Skeletal muscle cell (primary cell): ENCODE measurements at regions not wholly inside any gene's neighbourhood (a gene's known extent, or its start where the extent isn't known, plus 50 kb on each side); places are given as distances from the start of the nearest gene placed in this dataset.

ENCODE experiments used
- DNase-seq: peaks from one replicate; pipeline ENCODE4 v3.0.0-alpha.2; 2010; ENCODE audit warnings: low read depth
- H3K4me3 ChIP-seq: 2 replicates; pipeline ENCODE4 v1.5.1; 2011; ENCODE audit warnings: low read depth, mild to moderate bottlenecking, control low read depth, low read length, moderate library complexity

DNA sequence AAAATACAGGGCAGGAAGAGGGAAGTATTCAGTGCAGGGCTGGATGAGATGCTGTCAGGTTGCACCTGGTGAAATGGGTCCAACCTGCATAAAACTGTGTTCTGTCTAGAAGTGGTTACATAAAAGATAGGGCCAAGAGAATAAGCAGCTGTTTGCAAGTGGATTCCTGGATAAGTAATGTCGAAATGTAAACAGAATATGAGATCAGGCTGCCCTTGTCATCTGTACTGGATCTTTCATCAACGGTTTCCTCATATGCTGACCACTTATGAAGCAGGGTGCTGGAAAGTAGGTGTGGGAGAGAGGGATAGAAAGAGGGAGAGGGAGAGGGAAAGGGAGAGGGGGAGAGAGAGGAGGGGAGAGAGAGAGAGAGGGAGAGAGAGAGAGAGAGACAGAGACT is 349.8 kb upstream of the CPEB2 start:
- no peak for DNase-seq
- no peak overlapping the region for H3K4me3 ChIP-seq

DNA sequence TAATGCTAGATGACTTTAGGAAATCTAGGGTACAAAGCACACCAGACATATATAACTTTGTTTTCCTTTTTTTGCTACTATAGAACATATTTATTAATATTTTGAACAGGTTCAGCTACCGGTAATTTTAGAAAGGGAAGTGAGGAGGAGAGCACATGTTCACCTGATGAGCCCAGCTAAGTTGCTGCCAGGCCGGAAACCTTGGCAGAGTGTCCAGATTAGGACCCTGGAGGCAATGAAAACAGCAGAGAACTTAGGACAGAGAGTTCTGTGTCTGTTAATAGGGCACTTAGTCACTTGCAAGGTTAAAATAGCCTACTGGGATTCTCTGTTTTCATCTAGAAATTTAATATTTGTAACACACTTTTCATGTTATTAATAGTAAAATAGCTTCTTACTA is 348.9 kb upstream of the CPEB2 start:
- no peak overlapping the region for H3K4me3 ChIP-seq
- DNase-seq = no peak

DNA sequence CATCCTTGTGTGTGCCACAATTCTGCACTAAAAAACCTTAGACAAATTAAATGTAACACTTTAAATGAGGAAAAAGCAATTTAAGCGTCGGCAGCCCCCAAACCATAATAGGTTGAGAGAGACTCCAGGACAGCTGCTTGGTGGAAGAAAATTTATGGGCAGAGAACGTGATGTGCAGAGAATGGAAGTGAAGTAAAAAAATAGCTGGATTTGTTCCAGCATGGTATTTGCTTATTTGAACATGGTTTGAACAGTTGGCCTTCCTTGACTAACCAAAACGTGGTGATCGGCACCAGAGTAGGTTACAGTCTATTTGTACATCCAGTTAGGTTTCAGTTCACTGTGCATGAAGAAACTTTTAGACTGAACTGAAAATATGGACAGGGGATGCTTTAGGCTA is 343.0 kb upstream of the CPEB2 start:
- no peak overlapping the region for H3K4me3 ChIP-seq
- DNase-seq = no peak

DNA sequence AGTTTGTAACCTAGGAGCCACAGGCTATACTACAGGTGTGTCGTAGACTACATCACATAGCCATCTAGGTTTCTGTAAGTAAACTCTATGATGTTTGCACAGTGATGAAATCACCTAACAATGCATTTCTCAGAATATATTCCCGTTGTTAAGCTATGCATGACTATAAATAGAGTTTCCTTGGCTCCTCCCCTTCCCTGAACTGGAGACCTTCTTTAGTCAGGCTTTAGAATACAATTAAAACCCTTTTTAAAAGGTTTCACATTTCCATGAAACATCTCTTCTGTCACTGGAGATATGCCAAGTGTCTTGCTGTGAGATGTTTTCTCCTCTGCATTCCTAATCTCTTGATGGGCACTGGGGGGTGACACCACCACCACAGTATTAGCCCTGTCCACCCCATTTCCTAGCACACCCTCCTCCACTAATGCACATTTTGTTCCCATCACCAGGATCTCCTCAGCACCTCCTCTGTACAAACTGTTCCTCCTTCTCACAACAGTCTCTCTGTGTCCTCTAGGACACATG is 334.6 kb upstream of the CPEB2 start:
- no peak overlapping the region for H3K4me3 ChIP-seq
- DNase-seq = peak; percentile 59

DNA sequence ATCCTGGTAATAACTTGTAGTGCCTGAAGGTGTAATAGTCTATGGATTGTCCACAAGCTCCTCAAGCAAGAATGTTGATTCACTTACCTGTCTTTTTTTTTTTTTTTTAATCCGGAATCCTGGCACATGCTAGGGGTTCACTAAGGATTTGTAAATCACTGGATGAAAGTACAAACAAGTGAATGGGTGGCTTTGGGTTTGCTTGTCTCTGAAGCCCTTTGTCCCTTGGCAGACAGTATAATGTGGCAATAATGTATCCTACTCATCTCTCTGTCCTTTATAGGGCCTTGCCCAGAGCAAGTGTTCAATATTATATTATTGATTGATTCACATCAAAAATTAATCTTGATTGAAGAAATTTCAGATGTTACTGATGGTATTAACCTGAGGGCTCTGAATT is 334.0 kb upstream of the CPEB2 start:
- no peak overlapping the region for H3K4me3 ChIP-seq
- DNase-seq = no peak

DNA sequence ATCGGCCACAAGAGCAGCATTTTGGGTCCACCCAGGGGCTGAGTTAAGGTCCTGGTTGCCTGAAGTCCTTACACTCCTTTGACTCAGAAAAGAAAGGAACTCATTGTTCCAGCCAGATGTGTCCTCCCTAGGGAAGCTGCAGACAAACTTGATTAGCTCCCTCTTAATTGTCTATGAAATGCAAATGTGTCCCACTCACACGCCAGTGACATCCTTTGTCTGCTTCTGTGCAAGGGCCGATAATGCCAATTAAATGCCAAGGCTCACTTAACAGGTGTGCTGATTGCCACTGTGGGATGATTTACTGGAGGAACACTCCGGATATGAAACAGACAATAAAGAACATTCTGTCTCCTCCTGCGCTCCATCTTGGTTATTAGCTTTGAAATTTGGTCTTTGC is 332.9 kb upstream of the CPEB2 start:
- DNase-seq = no peak

DNA sequence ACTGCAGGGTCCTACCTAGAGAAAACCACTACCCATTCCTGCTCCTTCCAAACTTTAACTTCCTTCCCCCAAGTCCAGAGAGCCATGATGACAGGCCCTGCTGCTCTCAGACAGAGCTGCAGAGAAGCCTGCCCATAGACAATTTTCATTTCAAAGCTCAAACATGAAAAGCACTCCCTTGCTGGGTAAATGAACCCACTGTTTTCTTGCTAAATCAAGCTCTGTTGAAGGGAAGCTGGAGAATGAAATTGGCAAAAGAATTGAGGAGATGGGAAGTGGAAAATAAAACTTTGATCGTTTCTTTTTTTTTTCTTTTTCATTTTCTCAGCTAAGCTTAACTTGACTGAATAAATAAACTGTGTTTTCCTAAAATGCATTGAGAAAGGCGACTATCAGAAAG is 331.1 kb upstream of the CPEB2 start:
- no peak overlapping the region for H3K4me3 ChIP-seq
- no peak for DNase-seq

More for the DNA sequence above, 332.9 kb upstream of the CPEB2 start:
- no peak overlapping the region for H3K4me3 ChIP-seq

DNA sequence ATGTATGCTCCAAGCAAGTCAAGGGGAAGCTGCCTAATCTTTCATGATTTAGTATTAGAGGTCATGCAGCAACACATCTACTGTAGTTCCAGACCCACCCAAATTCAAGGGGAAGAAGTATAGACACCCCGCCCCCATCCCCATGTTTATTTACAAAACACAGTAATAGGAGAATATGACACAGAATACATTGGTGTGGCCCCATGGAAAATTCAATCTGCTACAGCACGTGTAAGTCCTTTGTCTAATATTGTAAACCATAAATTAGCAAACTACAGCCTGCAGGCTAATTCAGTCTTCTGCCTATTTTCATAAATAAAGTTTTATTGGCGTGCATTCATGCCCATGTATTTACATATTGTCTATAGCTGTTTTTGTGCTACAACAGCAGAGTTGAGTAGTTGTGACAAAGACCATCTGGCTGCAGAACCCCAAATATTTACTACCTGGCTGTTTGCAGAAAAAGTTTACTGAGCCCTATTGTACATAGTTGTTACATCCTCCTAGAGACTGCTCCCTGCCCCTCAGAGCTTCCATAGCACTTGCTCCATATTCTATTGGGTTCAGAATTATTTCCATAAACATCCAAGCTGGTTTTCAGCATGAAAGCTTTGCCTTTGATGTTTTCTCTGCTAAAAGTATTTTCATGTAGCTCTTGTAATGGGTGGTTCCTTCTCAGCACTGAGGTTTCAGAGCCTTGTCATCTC is 326.8 kb upstream of the CPEB2 start:
- no peak overlapping the region for H3K4me3 ChIP-seq
- DNase-seq = no peak

DNA sequence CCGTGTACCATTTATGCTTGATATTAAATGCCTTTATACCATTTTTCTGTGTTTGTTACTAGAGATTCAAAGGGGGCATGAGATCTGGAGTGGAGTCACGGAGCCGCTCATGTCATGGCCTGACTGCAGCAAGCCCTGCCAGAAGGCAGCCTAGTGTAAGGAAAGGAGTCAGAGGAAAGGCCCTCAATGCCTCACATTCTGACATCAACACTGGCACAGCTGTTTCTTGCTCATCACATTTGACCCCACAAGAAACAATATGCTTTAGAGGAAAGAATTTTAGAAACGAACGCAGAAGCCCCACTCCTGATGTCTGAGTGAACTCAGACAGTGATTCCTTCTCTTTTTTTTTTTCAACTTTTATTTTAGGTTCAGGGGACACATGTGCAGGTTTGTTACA is 322.4 kb upstream of the CPEB2 start:
- H3K4me3 ChIP-seq = no peak overlapping the region
- no peak for DNase-seq

DNA sequence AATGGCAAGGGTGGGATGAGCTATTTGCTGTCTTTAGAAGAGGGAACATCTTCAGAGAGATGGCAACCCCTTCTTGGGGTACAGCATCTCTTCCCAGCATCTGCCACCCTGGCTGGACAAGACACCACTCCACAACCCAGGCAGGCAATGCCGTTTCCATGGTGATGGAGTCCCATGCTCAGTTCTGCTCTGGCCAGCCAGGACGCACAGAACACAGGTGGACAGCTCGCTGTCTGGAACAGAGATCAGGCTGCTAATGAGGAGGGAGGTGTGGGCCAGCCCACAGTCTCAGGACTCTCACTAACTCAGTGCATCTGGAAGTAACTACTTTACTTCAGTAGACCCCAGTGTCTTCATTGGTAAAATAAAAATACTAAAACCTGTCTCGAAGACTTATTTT is 321.0 kb upstream of the CPEB2 start:
- DNase-seq = no peak
- no peak overlapping the region for H3K4me3 ChIP-seq

DNA sequence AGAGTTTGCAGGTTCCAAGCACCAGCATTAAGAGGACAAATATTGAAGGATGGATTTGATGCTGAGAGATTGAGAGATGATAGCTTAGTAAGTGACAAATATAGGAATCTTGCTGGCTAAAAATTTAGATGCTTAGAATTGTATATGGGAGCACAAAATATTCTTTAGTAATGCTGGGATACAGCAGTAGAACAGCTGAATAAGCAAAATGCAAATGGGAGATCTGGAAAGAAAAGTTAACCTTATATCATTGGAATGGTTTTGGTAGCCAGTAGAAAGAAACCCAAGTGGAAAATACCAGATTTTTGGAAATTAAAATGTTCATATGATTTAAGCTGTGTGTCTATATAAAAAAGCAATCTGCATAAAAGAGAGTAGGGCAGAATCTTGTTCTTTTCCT is 308.6 kb upstream of the CPEB2 start:
- no peak overlapping the region for H3K4me3 ChIP-seq
- DNase-seq = no peak

DNA sequence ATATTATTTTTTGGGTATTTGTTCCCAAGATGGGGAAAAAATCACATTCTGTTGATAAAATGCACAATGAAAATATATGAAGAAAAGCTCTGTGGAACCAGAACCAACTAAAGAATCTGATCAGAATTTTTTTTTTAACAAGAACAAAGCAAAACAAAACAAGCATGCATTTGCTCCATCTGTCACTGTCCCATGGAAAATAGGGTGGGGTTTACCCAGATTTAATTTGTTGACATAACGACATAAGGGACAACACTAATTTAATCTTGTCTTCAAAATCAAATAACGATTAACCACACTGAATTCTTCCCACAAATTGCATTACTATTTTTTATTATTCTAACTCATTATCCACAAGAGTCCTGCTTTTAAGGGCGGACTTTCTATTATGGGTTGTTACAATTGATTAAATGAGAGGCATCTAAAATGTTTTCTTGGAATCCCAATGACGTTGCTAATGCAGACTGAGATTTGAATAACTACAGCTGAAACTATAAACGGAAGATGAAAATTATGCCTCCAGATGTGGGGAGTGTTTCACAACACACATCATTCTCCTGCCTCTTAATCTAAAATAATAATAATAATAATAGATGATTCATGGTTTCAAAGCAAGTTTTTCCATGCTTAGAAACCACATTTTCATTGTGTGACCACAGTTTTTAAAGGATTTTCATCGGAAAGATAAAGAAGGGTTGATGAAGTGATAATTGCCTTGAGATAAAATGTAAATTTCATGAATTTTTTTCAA is 307.0 kb upstream of the CPEB2 start:
- DNase-seq = no peak
- H3K4me3 ChIP-seq = no peak overlapping the region

DNA sequence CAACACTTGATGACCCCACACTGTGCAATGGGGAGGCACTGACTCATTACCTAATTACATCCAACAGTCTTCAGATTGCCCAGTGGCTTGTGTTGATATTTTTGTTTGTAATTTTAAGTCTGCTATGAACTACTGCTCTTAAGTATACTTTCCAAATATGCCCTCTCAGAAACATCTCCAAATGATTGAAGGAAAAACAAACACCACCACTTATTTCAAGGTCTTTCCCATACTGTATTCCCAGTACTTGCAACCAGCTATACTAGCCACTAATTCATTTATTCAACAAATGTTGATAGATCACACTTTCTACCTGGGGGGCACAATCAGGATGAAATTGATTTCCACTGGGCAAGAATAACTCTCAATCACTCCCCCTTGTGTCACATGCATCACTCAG is 302.2 kb upstream of the CPEB2 start:
- DNase-seq = no peak
- H3K4me3 ChIP-seq = no peak overlapping the region

DNA sequence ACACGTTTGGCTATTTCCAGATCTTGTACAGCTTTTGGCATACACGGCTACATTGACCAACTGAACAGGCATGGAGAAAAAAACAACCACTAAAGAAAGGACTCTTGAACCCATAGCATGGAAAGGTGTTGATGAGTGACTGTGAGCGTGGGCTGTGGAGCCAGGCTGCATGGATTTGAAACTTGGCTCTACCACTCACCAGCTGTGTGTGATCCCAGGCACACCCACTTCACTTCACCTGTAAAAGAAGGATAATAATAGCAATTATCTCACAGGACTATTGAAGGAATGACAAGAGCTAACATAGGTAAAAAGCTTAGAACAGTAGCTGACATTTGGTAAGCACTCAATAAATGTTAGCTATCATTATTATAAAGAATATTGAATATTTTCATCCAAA is 301.7 kb upstream of the CPEB2 start:
- H3K4me3 ChIP-seq = no peak overlapping the region
- DNase-seq = no peak

DNA sequence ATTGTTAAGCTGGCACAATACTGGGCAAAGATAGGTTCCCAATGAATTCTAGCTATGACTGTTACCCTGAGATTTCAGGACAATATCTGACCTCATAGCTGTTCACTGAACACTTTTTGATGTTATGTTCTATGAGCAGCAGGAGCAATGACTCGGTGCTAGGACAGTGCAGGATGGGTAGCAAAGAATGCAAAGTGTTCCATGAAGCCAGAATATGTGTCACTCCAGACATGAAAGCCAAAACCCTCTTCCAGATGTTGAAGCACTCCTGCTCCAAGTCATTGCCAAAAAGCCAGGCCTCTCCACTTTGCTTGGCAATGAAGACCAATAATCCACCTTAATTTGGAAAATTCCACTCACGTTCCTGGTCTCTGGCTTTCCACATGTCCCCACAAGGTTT is 300.9 kb upstream of the CPEB2 start:
- no peak overlapping the region for H3K4me3 ChIP-seq
- DNase-seq = no peak

DNA sequence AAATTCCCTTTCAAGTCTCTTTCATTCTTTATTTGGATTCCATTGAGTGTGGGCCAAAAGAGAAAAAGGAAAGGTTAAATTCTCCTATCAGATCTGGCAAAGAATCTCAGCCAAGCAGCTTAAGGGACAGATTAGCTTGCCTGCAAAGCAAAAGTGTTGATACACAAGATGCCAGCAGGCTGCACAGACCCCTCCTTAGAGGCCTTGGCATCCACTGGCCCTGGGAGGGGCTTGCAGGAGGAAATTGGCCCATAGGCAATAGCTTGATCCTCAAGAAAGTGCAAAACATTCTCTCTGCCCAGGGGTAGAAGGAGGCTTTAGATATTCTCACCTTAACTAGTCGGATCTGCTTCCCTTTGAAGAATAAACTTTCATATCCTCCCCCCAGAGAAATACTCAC is 300.4 kb upstream of the CPEB2 start:
- no peak overlapping the region for H3K4me3 ChIP-seq
- DNase-seq = no peak

DNA sequence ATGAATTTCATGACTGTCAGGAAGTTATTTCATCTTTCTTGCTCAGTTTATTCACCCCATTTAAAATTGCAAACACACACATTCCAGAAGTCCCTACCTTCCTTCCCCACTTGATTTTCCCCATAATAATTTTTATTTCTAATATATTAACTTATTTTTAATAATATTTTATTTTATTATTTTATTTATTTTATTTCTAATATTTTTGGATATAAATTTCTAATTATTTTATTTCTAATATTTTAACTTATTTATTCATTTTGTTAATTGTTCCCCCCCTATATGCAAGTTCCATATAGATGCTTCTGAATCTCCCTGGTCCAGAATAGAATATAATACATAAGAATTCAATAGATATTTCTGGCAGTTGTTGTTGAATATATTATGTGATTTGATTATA is 293.7 kb upstream of the CPEB2 start:
- DNase-seq = no peak
- no peak overlapping the region for H3K4me3 ChIP-seq

DNA sequence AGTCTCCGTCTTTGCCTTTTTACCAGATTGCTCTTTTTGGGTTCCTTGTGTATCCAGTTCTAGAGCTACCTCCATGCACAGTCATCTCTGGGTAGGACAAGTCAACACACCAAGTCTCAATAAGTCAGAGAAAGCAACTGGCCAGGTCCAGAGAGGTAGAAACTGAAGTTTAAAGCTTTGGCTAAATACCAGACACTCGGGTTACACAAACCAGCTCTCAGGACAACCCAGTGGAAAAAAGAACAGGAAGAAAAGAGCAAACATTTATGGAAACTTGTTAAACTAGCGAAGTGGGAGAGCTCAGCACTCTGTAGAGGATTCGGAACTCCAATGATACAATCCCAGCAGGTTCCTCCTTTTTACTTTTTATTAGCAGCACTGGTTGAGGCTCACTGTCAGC is 291.0 kb upstream of the CPEB2 start:
- DNase-seq = no peak
- no peak overlapping the region for H3K4me3 ChIP-seq

DNA sequence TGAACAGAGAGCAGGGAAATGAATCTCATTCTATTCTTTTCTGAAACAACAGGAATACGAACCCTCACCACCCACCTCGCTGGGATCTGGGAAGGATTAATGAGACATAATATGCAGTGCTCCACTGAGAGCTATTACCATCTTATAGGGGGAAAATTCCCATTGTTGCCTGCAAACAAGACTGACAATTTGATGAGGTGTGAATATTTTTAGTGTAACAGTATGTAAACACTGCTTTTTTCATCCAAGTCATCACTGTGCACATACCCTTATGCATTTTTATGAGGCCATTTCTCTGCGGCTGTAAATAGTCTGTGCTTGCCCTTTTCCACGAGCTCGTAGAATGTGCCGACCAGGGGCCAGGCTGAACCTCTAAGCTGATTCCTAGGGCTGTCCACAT is 285.6 kb upstream of the CPEB2 start:
- peak; percentile 59 for DNase-seq
- H3K4me3 ChIP-seq = no peak overlapping the region

DNA sequence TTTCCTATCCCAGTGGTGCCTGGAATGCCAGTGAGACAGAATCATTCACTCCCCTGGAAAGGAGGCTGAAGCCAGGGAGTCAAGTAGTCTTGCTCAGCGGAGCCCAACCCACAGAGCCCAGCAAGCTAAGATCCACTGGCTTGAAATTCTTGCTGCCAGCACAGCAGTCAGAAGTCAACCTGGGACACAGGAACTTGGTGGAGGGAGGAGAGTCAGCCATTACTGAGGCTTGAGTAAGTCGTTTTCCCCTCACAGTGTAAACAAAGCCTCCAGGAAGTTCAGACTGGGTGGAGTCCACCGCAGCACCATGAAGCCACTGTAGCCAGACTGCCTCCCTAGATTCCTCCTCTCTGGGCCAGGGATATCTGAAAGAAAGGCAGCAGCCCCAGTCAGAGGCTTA is 283.2 kb upstream of the CPEB2 start:
- no peak overlapping the region for H3K4me3 ChIP-seq
- peak; percentile 54 for DNase-seq

DNA sequence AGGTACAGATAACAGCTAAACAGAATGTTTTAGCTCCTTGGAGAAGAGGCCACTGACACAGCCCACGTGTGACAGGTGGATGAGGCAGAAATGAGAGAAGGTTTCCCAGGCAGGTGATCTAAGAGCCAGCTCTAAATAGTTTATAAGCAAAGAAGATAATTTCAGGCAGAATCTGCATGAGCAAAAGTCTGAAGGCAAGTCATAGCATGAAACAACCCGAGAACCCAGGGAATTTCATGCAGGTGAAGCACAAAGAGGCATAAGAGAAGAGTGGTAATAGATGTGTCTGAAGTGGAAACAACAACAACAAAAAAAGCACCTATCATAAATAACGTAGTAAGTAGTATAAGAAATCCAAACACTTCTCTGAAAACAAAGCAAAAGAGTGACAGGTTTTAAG is 275.8 kb upstream of the CPEB2 start:
- DNase-seq = no peak
- H3K4me3 ChIP-seq = no peak overlapping the region
